ENCODE measurements at regions not wholly inside any gene's neighbourhood (a gene's known extent, or its start where the extent isn't known, plus 50 kb on each side); places are given as distances from the start of the nearest gene placed in this dataset.

DNA sequence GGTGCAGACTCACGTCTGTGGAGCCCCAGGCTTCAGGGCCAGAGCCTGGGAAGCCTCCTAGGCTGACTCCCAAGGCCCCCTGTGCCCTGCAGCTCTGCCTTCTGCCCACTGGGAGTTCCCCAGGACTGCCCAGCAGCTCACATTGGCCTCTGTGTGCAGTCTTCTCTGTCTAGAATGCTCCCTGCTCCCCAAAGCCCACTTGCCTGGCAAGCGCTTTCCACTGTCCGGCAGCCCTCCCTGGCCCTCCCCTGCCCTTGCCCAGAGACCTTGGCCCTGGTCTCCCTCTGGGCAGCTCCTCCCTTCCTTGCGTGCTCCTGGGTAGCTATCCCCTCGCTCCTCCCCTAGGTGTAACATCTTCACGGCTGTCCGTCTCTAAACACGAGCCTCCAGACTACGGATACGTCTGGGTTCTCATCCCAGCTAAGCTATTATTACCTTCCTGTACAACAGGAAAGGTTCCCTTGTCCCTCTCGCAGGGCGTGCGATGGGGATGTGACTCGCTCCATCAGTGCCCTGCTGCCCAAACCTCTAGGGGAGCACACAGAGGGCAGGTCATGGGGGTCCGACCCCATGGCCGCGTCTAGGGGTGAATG lies 325.5 kb upstream of the RTL1 start:
- H3K9me3 ChIP-seq (replicated peaks; ENCODE audit: control insufficient read depth, insufficient read depth, low read length) = no peaks in the 10 kb centered on the region
- TF ChIP-seq JUN (IDR thresholded peaks at IDR 0.05; ENCODE audit: borderline replicate concordance, insufficient read depth, insufficient read length, low read depth) (no peak), EZH2 (IDR thresholded peaks at IDR 0.05; ENCODE audit: borderline replicate concordance, low read depth, low read length, severe bottlenecking) (no peak), FOS (IDR thresholded peaks at IDR 0.05; ENCODE audit: borderline replicate concordance, insufficient read depth, low read length) (no peak), GATA2 (IDR thresholded peaks at IDR 0.05; ENCODE audit: insufficient read depth, insufficient read length, low read depth, low read length) (no peak), POLR2A (IDR thresholded peaks at IDR 0.05; ENCODE audit: low read depth, low read length) (no peak), MYC (IDR thresholded peaks at IDR 0.05; ENCODE audit: low read depth, low read length) (no peak), POLR2AphosphoS5 (IDR thresholded peaks at IDR 0.05; ENCODE audit: insufficient read depth, low read depth, low read length) (no peak)
- TF ChIP-seq, protein P1, sequence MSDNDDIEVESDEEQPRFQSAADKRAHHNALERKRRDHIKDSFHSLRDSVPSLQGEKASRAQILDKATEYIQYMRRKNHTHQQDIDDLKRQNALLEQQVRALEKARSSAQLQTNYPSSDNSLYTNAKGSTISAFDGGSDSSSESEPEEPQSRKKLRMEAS (IDR thresholded peaks at IDR 0.05; ENCODE audit: insufficient read depth, insufficient read length) = no peak
- TF ChIP-seq, protein P2, sequence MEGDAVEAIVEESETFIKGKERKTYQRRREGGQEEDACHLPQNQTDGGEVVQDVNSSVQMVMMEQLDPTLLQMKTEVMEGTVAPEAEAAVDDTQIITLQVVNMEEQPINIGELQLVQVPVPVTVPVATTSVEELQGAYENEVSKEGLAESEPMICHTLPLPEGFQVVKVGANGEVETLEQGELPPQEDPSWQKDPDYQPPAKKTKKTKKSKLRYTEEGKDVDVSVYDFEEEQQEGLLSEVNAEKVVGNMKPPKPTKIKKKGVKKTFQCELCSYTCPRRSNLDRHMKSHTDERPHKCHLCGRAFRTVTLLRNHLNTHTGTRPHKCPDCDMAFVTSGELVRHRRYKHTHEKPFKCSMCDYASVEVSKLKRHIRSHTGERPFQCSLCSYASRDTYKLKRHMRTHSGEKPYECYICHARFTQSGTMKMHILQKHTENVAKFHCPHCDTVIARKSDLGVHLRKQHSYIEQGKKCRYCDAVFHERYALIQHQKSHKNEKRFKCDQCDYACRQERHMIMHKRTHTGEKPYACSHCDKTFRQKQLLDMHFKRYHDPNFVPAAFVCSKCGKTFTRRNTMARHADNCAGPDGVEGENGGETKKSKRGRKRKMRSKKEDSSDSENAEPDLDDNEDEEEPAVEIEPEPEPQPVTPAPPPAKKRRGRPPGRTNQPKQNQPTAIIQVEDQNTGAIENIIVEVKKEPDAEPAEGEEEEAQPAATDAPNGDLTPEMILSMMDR (IDR thresholded peaks at IDR 0.05; ENCODE audit: extremely low read depth in 1 of 2, insufficient read depth in 1 of 2, low read depth in 1 of 2, low read length in 2 of 2) = no peak
- H3K9me1 ChIP-seq (replicated peaks; ENCODE audit: control insufficient read depth, extremely low read depth, insufficient read depth, low read length) = no peaks in the 10 kb centered on the region
- intact Hi-C loops (cut with micrococcal nuclease) = no loop called here
- no peak overlapping the region for H3K4me3 ChIP-seq (replicated peaks in 1 of 3; ENCODE audit: insufficient read depth in 1 of 3, low read depth in 1 of 3, low read length in 3 of 3)
- FAIRE-seq = no peak
- no peaks in the 10 kb centered on the region for H3K79me2 ChIP-seq (ENCODE audit: control insufficient read depth, insufficient read depth, low read length)
- POLR2A ChIA-PET = no interaction called here
- DNase-seq (ENCODE audit: low read depth, low spot score) = no peak
- H3K4me2 ChIP-seq (ENCODE audit: insufficient read depth, low read length) = no peak overlapping the region
- H3K4me1 ChIP-seq (ENCODE audit: control insufficient read depth, extremely low read depth, insufficient read depth, low read length) = no peaks in the 10 kb centered on the region
- no peak overlapping the region for H3K27ac ChIP-seq (ENCODE audit: insufficient read depth, low read depth, low read length)
- H3K36me3 ChIP-seq (ENCODE audit: control insufficient read depth in 2 of 2, extremely low read depth in 1 of 2, insufficient read depth in 2 of 2, low read length in 2 of 2) = no peaks in the 10 kb centered on the region
- dilution Hi-C loops (cut with MboI; ENCODE audit: extremely low pct_ligation_motif_present, low sequenced_read_pairs) = no loop called here
- no peaks in the 10 kb centered on the region for H4K20me1 ChIP-seq (replicated peaks; ENCODE audit: control insufficient read depth, extremely low read depth, insufficient read depth, low read length)
- no peak overlapping the region for H2AFZ ChIP-seq (ENCODE audit: low read depth, low read length)
- BruUV-seq (replicated peaks) = no TSS peak
- H3K27me3 ChIP-seq (ENCODE audit: control insufficient read depth in 2 of 2, insufficient read depth in 2 of 2, low read length in 2 of 2) = no peaks in the 10 kb centered on the region
- no peak overlapping the region for H3K9ac ChIP-seq (replicated peaks; ENCODE audit: extremely low read depth, insufficient read depth, low read length)
- CTCF ChIA-PET = interaction anchor here (0.8 kb wide), 1 partner anchor 566 kb away, joined by 3 read pairs; no protein-coding TSS in a partner anchor

All from endothelial cell of umbilical vein (primary cell).